Posterior vena cava (tissue), 2 donors: ENCODE measurements at regions not wholly inside any gene's neighbourhood (a gene's known extent, or its start where the extent isn't known, plus 50 kb on each side); places are given as distances from the start of the nearest gene placed in this dataset.
"Not testable (repeated sequence)": the region's sequence is repeated elsewhere in the genome, so short reads cannot be mapped to it uniquely, and the experiment has no call there.

ENCODE experiments used
- DNase-seq: peaks from one replicate; pipeline ENCODE4 v3.0.0-alpha.2; 2020; ENCODE audit warnings: low spot score
- intact Hi-C, 2 donors: fragments of 100-400 bp; cut with DNase I; formaldehyde crosslinking; loops; one replicate each; pipeline versions ENCODE4 v1.14.1 to v1.14.2; 2022 to 2023
- donor health status: DM: yes; HTN: yes; CAD: no.
- donor health status: DM: yes; HTN: yes; CAD: no.

DNA sequence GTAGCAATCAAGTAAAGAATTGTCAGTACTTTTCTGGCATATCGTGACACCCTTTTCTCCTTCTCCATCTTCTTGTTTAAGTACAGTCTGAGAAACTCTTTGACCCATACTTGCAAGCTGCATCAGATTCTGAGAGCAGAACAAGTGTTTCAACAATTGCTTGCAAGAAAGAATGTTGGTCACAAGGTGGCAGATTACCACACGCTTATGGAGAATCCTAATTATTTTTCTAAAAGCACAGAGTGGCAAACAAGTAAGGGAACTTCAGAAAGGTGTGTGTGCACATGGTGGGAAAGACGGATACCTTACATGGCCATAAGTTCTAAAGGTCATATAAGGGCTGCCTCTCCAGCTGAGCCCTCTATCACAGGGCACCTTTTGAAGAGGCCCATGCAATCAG lies 136.4 kb upstream of the FGF13 start:
- DNase-seq: no peak
- intact Hi-C loops: no loop called here

DNA sequence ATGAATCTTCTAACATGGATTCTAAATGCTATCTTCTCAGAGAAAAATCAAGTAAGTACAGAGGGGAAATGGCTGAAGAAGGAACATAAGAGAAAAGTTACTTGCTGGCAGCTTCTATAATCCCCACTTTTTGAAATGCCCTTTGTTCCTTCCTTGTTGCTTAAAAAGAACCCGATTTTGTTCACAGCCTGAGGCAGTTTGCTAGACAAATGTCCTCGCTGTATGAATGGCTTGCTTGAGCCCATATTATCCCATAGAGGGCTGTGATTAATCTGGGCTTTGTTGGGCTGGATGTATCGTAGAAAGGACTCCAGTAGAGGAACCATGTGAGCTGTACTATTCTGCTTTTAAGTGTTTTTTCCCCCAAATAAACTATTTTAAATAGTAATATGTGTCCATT lies 134.3 kb upstream of the FGF13 start:
- intact Hi-C loops: no loop called here
- DNase-seq: no peak

- DNase-seq, intact Hi-C loops: not testable (repeated sequence)
These were observed 95.9 kb upstream of the FGF13 start for GRCh38 chrX:138807400-138807799.

GRCh38 chrX:138794246-138794645 lies 82.7 kb upstream of the FGF13 start:
- intact Hi-C loops: no loop called here
- DNase-seq: no peak

DNA sequence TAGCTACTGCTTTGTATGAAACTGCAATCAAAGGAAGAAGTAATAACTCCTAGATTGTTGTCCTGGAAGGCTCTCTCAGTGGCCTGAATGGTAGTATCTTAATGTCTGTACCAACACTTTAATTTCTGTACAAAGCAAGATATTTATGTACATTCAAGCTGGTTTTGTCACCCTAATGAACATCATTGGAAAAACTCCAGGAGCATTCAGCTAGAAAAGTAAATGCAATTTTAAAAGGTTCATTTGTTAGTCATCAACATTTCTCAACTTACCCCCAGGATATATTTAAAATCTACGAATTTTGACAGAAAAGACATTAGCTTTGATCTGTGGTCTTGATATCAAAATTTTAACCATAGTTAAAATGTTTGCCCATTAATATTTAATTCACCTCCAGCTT lies 80.0 kb upstream of the FGF13 start:
- intact Hi-C loops: no loop called here
- DNase-seq: no peak

- intact Hi-C loops: no loop called here
- no peak for DNase-seq
These were observed 77.3 kb upstream of the FGF13 start for GRCh38 chrX:138788771-138789170.

GRCh38 chrX:138778576-138778909 lies 67.0 kb upstream of the FGF13 start:
- intact Hi-C loops, DNase-seq: not testable (repeated sequence)

DNA sequence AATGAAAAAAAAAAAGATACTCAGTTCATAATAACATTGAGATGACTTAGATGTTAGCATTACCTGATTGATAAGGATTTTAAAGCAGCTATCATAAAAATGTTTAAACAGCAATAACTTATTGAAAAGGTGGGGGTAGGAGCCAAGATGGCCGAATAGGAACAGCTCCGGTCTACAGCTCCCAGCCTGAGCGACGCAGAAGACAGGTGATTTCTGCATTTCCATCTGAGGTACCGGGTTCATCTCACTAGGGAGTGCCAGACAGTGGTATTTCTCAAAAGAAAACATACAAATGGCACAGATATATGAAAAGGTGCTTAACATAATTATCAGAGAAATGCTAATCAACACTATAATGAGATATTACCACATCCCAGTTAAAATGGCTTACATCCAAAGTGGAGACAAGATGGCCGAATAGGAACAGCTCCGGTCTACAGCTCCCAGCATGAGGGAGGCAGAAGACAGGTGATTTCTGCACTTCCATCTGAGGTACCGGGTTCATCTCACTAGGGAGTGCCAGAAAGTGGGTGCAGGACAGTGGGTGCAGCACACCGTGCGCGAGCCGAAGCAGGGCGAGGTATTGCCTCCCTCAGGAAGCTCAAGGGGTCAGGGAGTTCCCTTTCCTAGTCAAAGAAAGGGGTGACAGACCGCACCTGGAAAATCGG lies 66.5 kb upstream of the FGF13 start:
- DNase-seq, intact Hi-C loops: not testable (repeated sequence)

- intact Hi-C loops: no loop called here
- DNase-seq: no peak
These were observed 65.7 kb upstream of the FGF13 start for GRCh38 chrX:138777230-138777629.

GRCh38 chrX:138775517-138775916 lies 64.0 kb upstream of the FGF13 start:
- intact Hi-C loops: no loop called here
- DNase-seq: no peak

- DNase-seq: no peak
- intact Hi-C loops: no loop called here
These were observed 59.5 kb upstream of the FGF13 start for GRCh38 chrX:138771047-138771446.

GRCh38 chrX:138769918-138770317 lies 58.4 kb upstream of the FGF13 start:
- no peak for DNase-seq
- intact Hi-C loops: no loop called here

DNA sequence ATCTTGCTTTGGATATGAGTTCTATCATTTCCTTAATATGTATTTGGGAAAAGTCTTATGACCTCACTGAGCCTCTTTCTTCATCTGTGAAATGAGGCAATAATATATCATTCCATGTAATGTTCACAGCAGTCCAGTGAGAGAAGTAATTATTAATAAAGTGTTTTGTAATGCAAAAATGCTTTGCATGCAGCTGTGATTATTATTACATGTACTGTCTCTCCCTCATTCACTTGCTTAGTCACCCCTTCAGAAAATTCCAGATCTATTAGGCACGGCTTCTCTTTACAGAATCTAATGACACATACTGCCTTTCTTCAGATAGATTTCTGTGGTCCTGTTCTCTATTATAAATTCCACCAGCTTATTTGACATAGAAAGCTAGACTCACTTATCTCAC lies 53.5 kb upstream of the FGF13 start:
- no peak for DNase-seq
- intact Hi-C loops: no loop called here

GRCh38 chrX:138763761-138764160 lies 52.2 kb upstream of the FGF13 start:
- intact Hi-C loops: no loop called here
- no peak for DNase-seq

DNA sequence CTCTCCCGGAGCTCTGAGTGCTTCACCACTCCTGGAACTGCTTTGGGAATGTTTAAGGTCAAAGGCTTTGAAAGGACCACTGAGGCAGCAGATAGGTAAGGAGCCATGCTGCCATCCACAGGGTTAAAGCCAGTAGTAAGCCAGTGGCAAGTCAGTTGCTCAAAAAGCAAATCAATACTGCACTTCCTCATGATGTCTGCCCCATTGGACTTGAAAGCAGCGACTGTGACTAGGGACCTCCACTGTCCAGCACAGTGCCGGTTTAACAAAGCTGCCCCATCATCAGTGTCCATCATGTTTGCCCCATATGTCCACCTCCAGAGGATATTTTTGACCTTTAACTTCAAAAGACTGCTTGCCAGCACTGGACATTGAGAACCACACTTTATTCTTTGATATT lies 49.9 kb upstream of the FGF13 start:
- no peak for DNase-seq
- intact Hi-C loops: no loop called here
